ENCODE measurements at regions not wholly inside any gene's neighbourhood (a gene's known extent, or its start where the extent isn't known, plus 50 kb on each side); places are given as distances from the start of the nearest gene placed in this dataset.

DNA sequence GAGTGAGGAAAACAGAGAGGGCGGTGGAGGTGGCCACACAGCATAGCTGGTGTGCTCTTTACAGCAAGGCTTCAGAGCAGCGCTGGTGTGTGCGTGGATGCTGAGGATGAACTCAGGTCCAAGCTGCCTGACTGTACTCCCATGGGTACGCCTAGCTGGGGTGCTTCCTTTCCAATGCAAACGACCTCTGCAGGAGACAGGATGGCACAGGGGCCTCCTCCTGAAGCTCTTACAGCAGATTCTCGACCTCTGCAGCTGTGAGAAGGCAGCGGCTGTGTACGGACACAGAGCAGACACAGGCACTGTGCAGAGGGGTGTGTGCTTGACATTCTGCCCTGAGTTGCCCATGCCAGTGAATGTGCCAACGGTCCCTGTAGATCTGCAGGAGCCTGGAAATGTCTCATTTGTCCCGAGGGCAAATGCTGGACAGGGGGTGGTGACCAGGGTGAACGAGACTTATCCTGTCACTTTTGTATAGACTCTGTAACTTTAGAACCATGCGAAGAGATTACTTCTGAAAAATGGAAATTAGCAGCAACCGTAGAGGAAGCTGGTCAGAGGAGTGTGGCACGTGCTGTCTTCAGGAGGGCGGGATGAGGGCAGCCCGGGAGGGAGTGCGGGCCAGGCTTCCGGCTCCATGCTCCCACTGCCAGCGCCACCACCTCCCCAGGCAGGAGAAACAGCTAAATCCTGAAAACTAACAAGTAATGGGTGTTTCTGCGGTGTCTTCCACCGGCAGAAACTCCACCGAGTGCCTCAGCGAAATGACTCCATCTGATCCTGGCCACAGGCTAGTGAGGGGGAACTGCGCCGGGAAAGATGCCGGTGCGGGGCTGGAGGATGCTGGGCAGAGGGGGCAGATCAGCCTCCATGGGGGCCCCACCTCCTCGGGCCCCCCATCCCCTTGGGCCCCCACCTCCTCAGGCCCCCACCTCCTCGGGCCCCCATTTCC lies 120.9 kb upstream of the RPS6KA2 start:
- no peak overlapping the region for H3K27ac ChIP-seq
- no peak for TF ChIP-seq CTCF (conservative IDR thresholded peaks at IDR 0.05; ENCODE audit: low read depth)
- POLR2A ChIA-PET (ENCODE audit: low non-redundant PET): no interaction called here
- DNase-seq (ENCODE audit: low spot score): no peak
- CTCF ChIA-PET: no interaction called here

- ChIA-PET POLR2A (ENCODE audit: low non-redundant PET) (no interaction called here), CTCF (interaction anchor here (0.7 kb wide), 1 partner anchor 418 kb away, joined by 3 read pairs; no protein-coding TSS in a partner anchor)
- TF ChIP-seq CTCF (conservative IDR thresholded peaks at IDR 0.05; ENCODE audit: low read depth): no peak
- no peak for DNase-seq (ENCODE audit: low spot score)
- H3K27ac ChIP-seq: no peak overlapping the region
Measured at GRCh38 chr6:166745801-166746668, 119.0 kb upstream of the RPS6KA2 start.

DNA sequence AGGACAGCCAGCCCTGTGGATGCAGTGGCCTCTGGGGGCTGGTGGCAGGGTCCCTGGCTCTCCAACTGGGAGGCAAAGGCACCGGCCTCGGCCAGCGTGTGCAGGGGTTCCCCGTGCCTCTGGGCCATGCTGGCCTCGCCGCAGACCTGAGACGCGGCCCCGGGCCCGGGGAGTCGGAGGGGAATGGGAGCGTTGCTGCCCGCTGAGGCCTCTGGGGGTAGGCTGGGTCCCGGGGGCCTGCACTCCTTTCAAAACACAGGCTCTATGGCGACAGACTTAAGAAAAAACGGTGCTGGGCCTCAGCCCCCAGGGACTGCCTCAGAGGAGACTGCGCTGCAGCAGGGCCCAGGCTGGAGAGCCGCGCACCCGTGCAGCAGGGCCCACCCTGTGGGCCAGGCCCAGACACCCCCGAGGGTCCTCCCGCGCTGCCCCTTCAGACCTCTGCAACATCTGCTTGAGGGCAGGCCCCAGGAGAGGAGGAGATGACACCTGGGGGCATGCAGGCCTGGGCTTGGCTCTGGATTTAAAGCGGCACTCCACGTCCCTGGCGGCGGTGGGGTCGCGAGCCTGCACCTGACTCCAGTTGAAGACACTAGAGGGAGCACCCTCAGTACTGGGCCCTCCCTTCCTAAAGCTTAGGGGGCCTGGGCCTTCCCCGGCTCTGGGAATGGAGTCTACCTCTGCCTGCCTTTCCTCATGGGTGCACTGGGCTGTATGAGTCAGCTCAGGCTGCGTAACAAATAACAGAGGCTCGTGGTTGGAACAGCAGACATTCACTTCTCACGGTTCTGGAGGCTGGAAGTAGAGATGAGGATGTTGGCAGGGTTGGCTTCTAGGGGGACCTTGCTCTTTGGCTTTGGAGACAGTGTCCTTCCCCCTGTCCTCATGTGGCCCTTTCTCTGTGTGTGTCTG lies 117.4 kb upstream of the RPS6KA2 start:
- CTCF ChIA-PET: no interaction called here
- DNase-seq (ENCODE audit: low spot score): no peak
- POLR2A ChIA-PET (ENCODE audit: low non-redundant PET): no interaction called here
- H3K27ac ChIP-seq: no peak overlapping the region
- TF ChIP-seq CTCF (conservative IDR thresholded peaks at IDR 0.05; ENCODE audit: low read depth): no peak

DNA sequence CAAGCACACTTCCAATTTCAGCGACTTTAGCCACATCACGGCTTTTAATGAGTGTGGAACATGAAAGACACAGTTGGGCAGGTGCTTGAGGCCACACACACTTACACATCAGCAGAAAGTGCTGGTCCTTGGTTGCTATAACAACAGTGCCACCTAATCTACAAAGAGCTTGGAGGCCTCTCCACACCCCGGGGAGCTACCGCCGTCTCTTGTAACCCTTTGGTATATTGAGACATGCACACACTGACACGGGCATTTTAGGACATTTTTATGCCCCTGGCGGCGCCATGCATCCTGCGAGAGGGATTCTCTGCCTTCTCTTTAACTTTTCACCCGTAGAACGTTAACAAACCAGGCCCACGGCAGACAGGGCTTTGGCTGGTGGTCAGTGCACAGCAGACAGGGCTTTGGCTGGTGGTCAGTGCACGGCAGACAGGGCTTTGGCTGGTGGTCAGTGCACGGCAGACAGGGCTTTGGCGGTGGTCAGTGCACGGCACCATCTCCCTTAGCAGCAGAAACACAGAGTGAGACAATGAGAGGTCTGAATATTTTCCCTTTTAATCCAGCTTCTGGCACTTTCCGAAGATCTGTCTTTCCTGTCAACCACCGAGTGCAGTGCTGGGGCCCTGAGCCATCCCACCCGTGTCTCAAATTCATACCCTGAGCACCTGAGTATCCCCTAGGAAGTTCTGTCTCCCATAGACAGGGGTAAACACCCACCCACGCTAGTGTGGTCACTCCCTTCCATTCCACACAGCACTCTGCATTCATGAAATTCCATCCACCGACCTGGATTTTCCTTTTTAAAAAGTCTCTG lies 116.6 kb upstream of the RPS6KA2 start:
- no peak for DNase-seq (ENCODE audit: low spot score)
- CTCF ChIA-PET: no interaction called here
- no peak for TF ChIP-seq CTCF (conservative IDR thresholded peaks at IDR 0.05; ENCODE audit: low read depth)
- H3K27ac ChIP-seq: no peak overlapping the region
- POLR2A ChIA-PET (ENCODE audit: low non-redundant PET): no interaction called here

GRCh38 chr6:166742981-166743380 lies 115.9 kb upstream of the RPS6KA2 start:
- no peak for DNase-seq (ENCODE audit: low spot score)
- no peak for TF ChIP-seq CTCF (conservative IDR thresholded peaks at IDR 0.05; ENCODE audit: low read depth)
- no peak overlapping the region for H3K27ac ChIP-seq
- POLR2A ChIA-PET (ENCODE audit: low non-redundant PET): no interaction called here
- CTCF ChIA-PET: no interaction called here
